ENCODE measurements at regions not wholly inside any gene's neighbourhood (a gene's known extent, or its start where the extent isn't known, plus 50 kb on each side); places are given as distances from the start of the nearest gene placed in this dataset.

GRCh38 chr7:155961241-155962190 is 149.3 kb upstream of the SHH start:
- DNase-seq (ENCODE audit: low spot score) = peak; percentile 94
- no peak for FAIRE-seq

- FAIRE-seq (peak; percentile 44), DNase-seq (ENCODE audit: low spot score) (peak; percentile 69)
Measured at GRCh38 chr7:155959894-155960293, 147.6 kb upstream of the SHH start.

GRCh38 chr7:155956977-155957376 is 144.7 kb upstream of the SHH start:
- FAIRE-seq = no peak

GRCh38 chr7:155955367-155955635 is 143.0 kb upstream of the SHH start:
- FAIRE-seq = no peak
- DNase-seq (ENCODE audit: low spot score) = no peak

More at GRCh38 chr7:155956977-155957376, 144.7 kb upstream of the SHH start:
- DNase-seq (ENCODE audit: low spot score) = no peak

GRCh38 chr7:155954550-155955366 is 142.5 kb upstream of the SHH start:
- DNase-seq (ENCODE audit: low spot score) = no peak
- FAIRE-seq = no peak

- FAIRE-seq (no peak), DNase-seq (ENCODE audit: low spot score) (no peak)
Measured at GRCh38 chr7:155953781-155954549, 141.7 kb upstream of the SHH start.

GRCh38 chr7:155953501-155953778 is 141.2 kb upstream of the SHH start:
- FAIRE-seq = no peak
- DNase-seq (ENCODE audit: low spot score) = no peak

- FAIRE-seq (peak; percentile 97), DNase-seq (ENCODE audit: low spot score) (peak; percentile 97)
Measured at GRCh38 chr7:155951554-155952158, 139.4 kb upstream of the SHH start.

- DNase-seq (ENCODE audit: low spot score) (no peak), FAIRE-seq (no peak)
Measured at GRCh38 chr7:155950898-155951553, 138.8 kb upstream of the SHH start.

GRCh38 chr7:155948845-155949244 is 136.6 kb upstream of the SHH start:
- FAIRE-seq = no peak
- DNase-seq (ENCODE audit: low spot score) = no peak

GRCh38 chr7:155948423-155948822 is 136.2 kb upstream of the SHH start:
- FAIRE-seq (no peak), DNase-seq (ENCODE audit: low spot score) (no peak)

GRCh38 chr7:155947051-155947450 is 134.8 kb upstream of the SHH start:
- peak; percentile 76 for DNase-seq (ENCODE audit: low spot score)

GRCh38 chr7:155945670-155946325 is 133.5 kb upstream of the SHH start:
- DNase-seq (ENCODE audit: low spot score) = no peak
- FAIRE-seq = no peak

More at GRCh38 chr7:155947051-155947450, 134.8 kb upstream of the SHH start:
- peak; percentile 80 for FAIRE-seq

GRCh38 chr7:155944901-155945300 is 132.6 kb upstream of the SHH start:
- DNase-seq (ENCODE audit: low spot score) = no peak
- no peak for FAIRE-seq

GRCh38 chr7:155943251-155943899 is 131.1 kb upstream of the SHH start:
- no peak for FAIRE-seq
- no peak for DNase-seq (ENCODE audit: low spot score)

- FAIRE-seq (no peak), DNase-seq (ENCODE audit: low spot score) (no peak)
Measured at GRCh38 chr7:155942226-155942950, 130.1 kb upstream of the SHH start.

- FAIRE-seq (no peak), DNase-seq (ENCODE audit: low spot score) (no peak)
Measured at GRCh38 chr7:155941688-155942087, 129.4 kb upstream of the SHH start.

GRCh38 chr7:155939350-155939749 is 127.1 kb upstream of the SHH start:
- DNase-seq (ENCODE audit: low spot score) (no peak), FAIRE-seq (no peak)

GRCh38 chr7:155938129-155938528 is 125.9 kb upstream of the SHH start:
- DNase-seq (ENCODE audit: low spot score) = no peak
- no peak for FAIRE-seq

Measured in RCC 7860 (cell line).